ENCODE measurements at regions not wholly inside any gene's neighbourhood (a gene's known extent, or its start where the extent isn't known, plus 50 kb on each side); places are given as distances from the start of the nearest gene placed in this dataset.

- FAIRE-seq (no peak), DNase-seq (ENCODE audit: insufficient read length, low spot score) (no peak)
- TF ChIP-seq CTCF (IDR thresholded peaks at IDR 0.05; ENCODE audit: insufficient read depth, missing control alignments): no peak
Measured at GRCh38 chr3:167930453-167930852, 165.3 kb downstream of the GOLIM4 start.

DNA sequence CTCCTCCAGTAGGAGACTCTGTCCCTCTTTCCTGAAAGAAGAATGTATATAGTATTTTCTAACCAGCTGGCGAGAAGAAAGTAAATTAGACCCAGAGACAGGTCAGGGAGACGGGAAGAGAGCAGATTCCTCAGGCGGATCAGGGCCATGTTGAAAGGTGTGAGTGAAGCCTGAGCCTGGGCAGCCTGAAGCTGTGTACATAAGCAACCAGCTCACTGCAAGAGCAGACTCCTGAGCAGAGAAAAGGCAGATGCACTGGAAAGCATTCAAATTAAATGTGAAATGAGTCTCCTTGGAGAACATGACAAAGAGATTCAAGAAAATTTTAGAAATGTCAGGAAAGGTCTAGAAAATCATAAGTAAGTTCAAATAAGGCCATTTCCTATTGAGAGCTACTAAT lies 165.8 kb downstream of the GOLIM4 start:
- TF ChIP-seq CTCF (IDR thresholded peaks at IDR 0.05; ENCODE audit: insufficient read depth, missing control alignments): no peak
- FAIRE-seq (no peak), DNase-seq (ENCODE audit: insufficient read length, low spot score) (no peak)

GRCh38 chr3:167928381-167928780 lies 167.3 kb downstream of the GOLIM4 start:
- no peak for FAIRE-seq

DNA sequence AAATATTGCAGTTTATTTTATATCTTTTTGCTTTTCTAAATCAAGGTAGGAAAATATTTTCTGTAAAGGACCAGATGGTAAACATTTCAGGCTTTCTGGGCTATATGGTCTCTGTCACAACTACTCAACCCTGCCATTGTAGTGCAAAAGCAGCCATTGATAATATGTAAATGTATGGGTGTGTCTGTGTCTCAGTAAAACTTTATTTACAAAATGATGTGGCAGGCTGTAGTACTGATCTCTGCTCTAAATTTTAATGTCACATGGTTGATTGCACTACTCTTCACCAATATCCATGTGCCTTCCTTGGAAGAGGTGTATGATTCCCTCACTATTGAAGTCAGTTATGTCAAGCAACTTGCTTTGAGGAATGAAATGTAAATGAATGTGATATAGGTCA lies 175.0 kb downstream of the GOLIM4 start:
- FAIRE-seq: no peak
- DNase-seq (ENCODE audit: insufficient read length, low spot score): no peak
- TF ChIP-seq CTCF (IDR thresholded peaks at IDR 0.05; ENCODE audit: insufficient read depth, missing control alignments): no peak

More at GRCh38 chr3:167928381-167928780, 167.3 kb downstream of the GOLIM4 start:
- TF ChIP-seq CTCF (IDR thresholded peaks at IDR 0.05; ENCODE audit: insufficient read depth, missing control alignments): no peak
- DNase-seq (ENCODE audit: insufficient read length, low spot score): no peak

DNA sequence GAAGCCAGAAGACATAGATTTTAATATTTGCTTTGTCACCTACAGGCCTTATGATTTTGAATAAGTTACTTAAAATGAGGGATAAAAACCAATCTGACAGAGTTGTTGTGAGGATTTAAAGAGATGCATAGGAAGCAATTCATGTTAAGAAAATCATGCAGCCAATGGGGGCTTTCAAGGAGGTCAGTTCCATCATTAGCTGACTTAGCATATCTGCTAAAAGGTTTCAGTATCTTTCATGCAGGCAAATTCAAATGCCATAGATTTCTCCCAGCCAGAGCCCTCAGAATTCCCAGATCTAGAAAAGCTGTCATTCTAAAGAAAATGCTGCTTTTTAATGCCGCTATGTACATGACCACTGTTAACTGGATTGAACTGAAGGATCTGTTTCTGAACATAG lies 176.1 kb downstream of the GOLIM4 start:
- FAIRE-seq: no peak
- no peak for DNase-seq (ENCODE audit: insufficient read length, low spot score)

GRCh38 chr3:167918686-167919085 lies 177.0 kb downstream of the GOLIM4 start:
- FAIRE-seq: peak; percentile 44
- TF ChIP-seq CTCF (IDR thresholded peaks at IDR 0.05; ENCODE audit: insufficient read depth, missing control alignments): no peak
- DNase-seq (ENCODE audit: insufficient read length, low spot score): no peak

More for the DNA sequence above, 176.1 kb downstream of the GOLIM4 start:
- no peak for TF ChIP-seq CTCF (IDR thresholded peaks at IDR 0.05; ENCODE audit: insufficient read depth, missing control alignments)

DNA sequence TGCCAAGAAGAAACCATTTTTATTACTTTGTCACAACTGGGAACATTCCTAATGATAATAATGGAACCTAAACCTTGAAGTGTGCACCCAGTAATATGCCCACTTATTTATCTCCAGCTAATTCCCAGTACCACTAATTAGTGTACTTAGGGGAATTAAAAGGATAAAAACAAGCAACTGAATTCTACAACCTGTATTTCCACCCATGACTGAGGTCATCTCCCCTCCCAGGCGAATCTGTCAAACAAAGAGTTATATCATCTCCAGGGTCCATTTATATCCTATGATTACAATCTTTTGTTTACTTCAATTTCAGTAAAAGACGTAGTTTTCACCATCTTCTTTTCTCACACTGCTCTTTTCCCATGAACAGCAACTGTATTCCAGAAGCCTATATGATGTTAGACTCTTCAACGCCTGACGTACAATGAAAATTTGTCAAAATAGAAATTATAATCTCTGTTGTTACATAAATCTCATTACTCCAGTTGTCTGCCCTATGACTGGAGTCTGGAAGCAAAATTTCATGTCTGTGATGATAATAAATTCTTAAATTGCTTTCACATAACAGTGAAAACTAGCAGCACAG lies 177.6 kb downstream of the GOLIM4 start:
- FAIRE-seq: no peak
- no peak for TF ChIP-seq CTCF (IDR thresholded peaks at IDR 0.05; ENCODE audit: insufficient read depth, missing control alignments)
- DNase-seq (ENCODE audit: insufficient read length, low spot score): no peak

All from D721Med (cell line).